ENCODE measurements at regions not wholly inside any gene's neighbourhood (a gene's known extent, or its start where the extent isn't known, plus 50 kb on each side); places are given as distances from the start of the nearest gene placed in this dataset.

- TF ChIP-seq CTCF (IDR thresholded peaks at IDR 0.05; ENCODE audit: low read depth, low read length, missing input control) (no peak), RAD21 (IDR thresholded peaks at IDR 0.05) (no peak), GABPA (IDR thresholded peaks at IDR 0.05 in 1 of 2, conservative IDR thresholded peaks at IDR 0.05 in 1 of 2) (no peak), YY1 (IDR thresholded peaks at IDR 0.05) (no peak), JUND (IDR thresholded peaks at IDR 0.05) (no peak)
Measured at GRCh38 chr2:226017537-226017936, 618.0 kb downstream of the NYAP2 start.

Measured in liver (tissue), 3 donors.